B cell (primary cell): ENCODE measurements at regions not wholly inside any gene's neighbourhood (a gene's known extent, or its start where the extent isn't known, plus 50 kb on each side); places are given as distances from the start of the nearest gene placed in this dataset.
"Not testable (repeated sequence)": the region's sequence is repeated elsewhere in the genome, so short reads cannot be mapped to it uniquely, and the experiment has no call there.

Experiments
- ATAC-seq: fragments of 200-7000 bp; cut with Tn5 transposase; one replicate; pipeline ENCODE4 v1.10.0; 2021; ENCODE audit warnings: low read depth, mild to moderate bottlenecking, moderate number of reproducible peaks, moderate library complexity
- CTCF ChIA-PET: fragments of 350-600 bp; sonication (Branson Sonifier 250); formaldehyde crosslinking; loops from one replicate; lab custom pipeline; 2021; ENCODE audit warnings: antibody characterized with exemption, inconsistent platforms; lab: Charles Lee
- POLR2A ChIA-PET: fragments of 350-600 bp; sonication (Branson Sonifier 250); formaldehyde crosslinking; loops from one replicate; lab custom pipeline; 2021; ENCODE audit warnings: antibody characterized with exemption; lab: Charles Lee
- DNase-seq: peaks from one replicate; pipeline ENCODE4 v3.0.0; 2013
- H2AFZ ChIP-seq: 2 replicates; pipeline ENCODE4 v1.6.1; 2012; ENCODE audit warnings: mild to moderate bottlenecking, low read depth, low read length; ENCODE audit not compliant: insufficient read depth, poor library complexity, severe bottlenecking
- H3K27ac ChIP-seq, 2 donors: 1 replicate in 1 of 2; 2 replicates in 1 of 2; pipeline ENCODE4 v1.5.1; 2012 to 2013; ENCODE audit warnings: low read length in 2 of 2, mild to moderate bottlenecking in 2 of 2, moderate library complexity in 1 of 2
- H3K27me3 ChIP-seq, 4 experiments: fragments of 200-600 bp in 1 of 4; sonication (generic) in 1 of 4; replicated peaks in 1 of 4; 1 replicate in 2 of 4; 2 replicates in 2 of 4; pipeline versions ENCODE4 v1.6.1 to v1.7.0; 2013 to 2016; ENCODE audit warnings: low read length in 3 of 4, mild to moderate bottlenecking in 2 of 4, mixed read lengths in 1 of 4, moderate library complexity in 1 of 4; ENCODE audit not compliant: insufficient read depth in 4 of 4, control insufficient read depth in 3 of 4; ENCODE audit errors: control extremely low read depth in 1 of 4
- H3K36me3 ChIP-seq, 2 experiments: replicated peaks in 1 of 2; 1 replicate in 1 of 2; 2 replicates in 1 of 2; pipeline versions ENCODE4 v1.6.1 to v1.7.1; 2013; ENCODE audit warnings: low read length in 1 of 2; ENCODE audit not compliant: insufficient read depth in 2 of 2, control insufficient read depth in 1 of 2; ENCODE audit errors: control extremely low read depth in 1 of 2, extremely low read depth in 1 of 2
- H3K4me1 ChIP-seq, 2 donors: fragments of 200-600 bp in 1 of 2; sonication (generic) in 1 of 2; 1 replicate in 1 of 2; 2 replicates in 1 of 2; pipeline versions ENCODE4 v1.5.1 to v1.6.1; 2013 to 2017; ENCODE audit warnings: low read length in 2 of 2; ENCODE audit not compliant: control insufficient read depth in 2 of 2, insufficient read depth in 2 of 2
- H3K4me2 ChIP-seq: replicated peaks from 2 replicates; pipeline ENCODE3; 2012; ENCODE audit warnings: mild to moderate bottlenecking, low read depth, low read length; ENCODE audit not compliant: poor library complexity, severe bottlenecking
- H3K4me3 ChIP-seq, 5 experiments: fragments of 200-600 bp in 1 of 5; sonication (generic) in 1 of 5; 1 replicate in 3 of 5; 2 replicates in 2 of 5; pipeline versions ENCODE4 v1.5.1 to v1.7.0; 2011 to 2016; ENCODE audit warnings: low read length in 4 of 5, mild to moderate bottlenecking in 4 of 5, low read depth in 2 of 5, control low read depth in 1 of 5, moderate library complexity in 1 of 5; ENCODE audit not compliant: insufficient read depth in 1 of 5; ENCODE audit errors: control extremely low read depth in 1 of 5, extremely low read depth in 1 of 5
- H3K79me2 ChIP-seq: fragments of 200-600 bp; sonication (generic); one replicate; pipeline ENCODE4 v1.6.0; 2016; ENCODE audit warnings: low read length; ENCODE audit not compliant: control insufficient read depth, insufficient read depth
- H3K9ac ChIP-seq: fragments of 200-600 bp; sonication (generic); 2 replicates; pipeline ENCODE4 v1.6.1; 2017; ENCODE audit warnings: mild to moderate bottlenecking, low read length, moderate library complexity
- H3K9me3 ChIP-seq, 3 donors: one replicate each; pipeline versions ENCODE4 v1.6.1 to v1.7.1; 2013; ENCODE audit warnings: low read length in 2 of 3; ENCODE audit not compliant: control insufficient read depth in 2 of 3, insufficient read depth in 1 of 3; ENCODE audit errors: control extremely low read depth in 1 of 3
- H4K20me1 ChIP-seq: 2 replicates; pipeline ENCODE4 v1.6.0; 2012; ENCODE audit warnings: mild to moderate bottlenecking, low read length; ENCODE audit not compliant: insufficient read depth, control insufficient read depth, poor library complexity, severe bottlenecking
- H3K27ac Mint-ChIP-seq: one replicate; pipeline ENCODE4 v1.8.0; 2021; ENCODE audit warnings: mixed read lengths
- H3K27me3 Mint-ChIP-seq: one replicate; pipeline ENCODE4 v1.8.0; 2021; ENCODE audit warnings: mixed read lengths
- H3K4me1 Mint-ChIP-seq: one replicate; pipeline ENCODE4 v1.8.0; 2021; ENCODE audit warnings: mixed read lengths
- H3K4me3 Mint-ChIP-seq: one replicate; pipeline ENCODE4 v1.8.0; 2021; ENCODE audit warnings: mixed read lengths
- H3K9me3 Mint-ChIP-seq: one replicate; pipeline ENCODE4 v1.8.0; 2022; ENCODE audit warnings: mixed read lengths; ENCODE audit not compliant: insufficient read depth
- CTCF ChIP-seq: fragments of 200-600 bp; IDR thresholded peaks from one replicate; pipeline ENCODE4 v1.8.0; 2022; ENCODE audit warnings: antibody characterized with exemption, mild to moderate bottlenecking
- WGBS: methylation state at CpG from one replicate; pipeline ENCODE4 v1.1.5; 2013; ENCODE audit warnings: missing lambda C conversion rate; ENCODE audit not compliant: insufficient coverage; 5-methylcytosine and 5-hydroxymethylcytosine counted together
- intact Hi-C: fragments of 100-400 bp; cut with micrococcal nuclease; formaldehyde crosslinking; loops from one replicate; pipeline ENCODE4 v1.10.0; 2022

- ATAC-seq, H3K9ac ChIP-seq, H3K4me1 ChIP-seq, H2AFZ ChIP-seq, H3K4me1 Mint-ChIP-seq, H3K27ac Mint-ChIP-seq, H3K4me2 ChIP-seq, intact Hi-C loops, H3K27ac ChIP-seq, H3K79me2 ChIP-seq, H3K4me3 ChIP-seq, POLR2A ChIA-PET, H4K20me1 ChIP-seq, H3K27me3 ChIP-seq, H3K4me3 Mint-ChIP-seq, H3K9me3 Mint-ChIP-seq, H3K9me3 ChIP-seq, H3K36me3 ChIP-seq: not testable (repeated sequence)
- 11% methylated on average over 1 of the region's 4 CpGs for WGBS
- H3K27me3 Mint-ChIP-seq = peaks cover 22% of the 10 kb centered on the region
- peak; percentile 63 for DNase-seq
- TF ChIP-seq CTCF = peak; percentile 56
- CTCF ChIA-PET = interaction anchor here (0.9 to 3.5 kb wide), 6 partner anchors 9 to 469 kb away, joined by 3 to 29 read pairs (median 6); no protein-coding TSS in a partner anchor
Measured at GRCh38 chr5:34465301-34465700, 190.8 kb upstream of the RAI14 start.

- ATAC-seq = not testable (repeated sequence)
Measured at GRCh38 chr5:34466519-34467388, 189.4 kb upstream of the RAI14 start.

More at GRCh38 chr5:34466519-34467388, 189.4 kb upstream of the RAI14 start:
- H3K27ac ChIP-seq, H3K4me1 Mint-ChIP-seq, H3K27ac Mint-ChIP-seq, H3K9me3 Mint-ChIP-seq, H3K79me2 ChIP-seq, H3K27me3 ChIP-seq, H3K9ac ChIP-seq, H3K36me3 ChIP-seq, POLR2A ChIA-PET, H3K9me3 ChIP-seq, H3K4me3 ChIP-seq, H4K20me1 ChIP-seq, H2AFZ ChIP-seq, H3K4me3 Mint-ChIP-seq, intact Hi-C loops, H3K4me1 ChIP-seq, H3K4me2 ChIP-seq, DNase-seq: not testable (repeated sequence)
- CTCF ChIA-PET = interaction anchor here (1.2 to 3.5 kb wide), 4 partner anchors 8 to 470 kb away, joined by 5 to 29 read pairs (median 10); no protein-coding TSS in a partner anchor
- peaks cover 22% of the 10 kb centered on the region for H3K27me3 Mint-ChIP-seq
- 61% methylated on average over 2 of the region's 6 CpGs for WGBS
